Globus pallidus (tissue), 1 donor: ENCODE measurements at regions not wholly inside any gene's neighbourhood (a gene's known extent, or its start where the extent isn't known, plus 50 kb on each side); places are given as distances from the start of the nearest gene placed in this dataset.
"Not testable (repeated sequence)": the region's sequence is repeated elsewhere in the genome, so short reads cannot be mapped to it uniquely, and the experiment has no call there.

ENCODE experiments used
- DNase-seq: peaks from one replicate; pipeline ENCODE4 v3.0.0-alpha.2; 2015; ENCODE audit warnings: low spot score

DNA sequence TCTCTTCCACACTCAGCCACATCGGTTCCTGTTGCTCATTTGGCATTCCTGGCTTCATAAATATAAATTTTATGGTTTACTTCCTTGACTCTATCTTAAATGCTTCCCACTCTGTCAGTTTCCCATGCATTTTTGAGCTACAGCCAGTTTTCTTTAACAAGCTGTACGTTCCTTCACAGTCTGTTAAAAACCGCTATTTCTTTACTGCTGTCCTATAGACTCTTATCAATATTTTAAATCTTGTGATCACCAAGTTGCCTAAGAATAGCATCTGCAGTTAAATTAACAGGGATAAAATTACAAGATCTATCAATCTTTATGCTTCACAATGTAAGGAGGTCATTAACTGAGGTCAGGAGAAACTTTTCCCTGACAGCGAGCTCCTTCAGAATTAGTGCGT lies 103.1 kb upstream of the RHOBTB1 start:
- DNase-seq, result no peak

DNA sequence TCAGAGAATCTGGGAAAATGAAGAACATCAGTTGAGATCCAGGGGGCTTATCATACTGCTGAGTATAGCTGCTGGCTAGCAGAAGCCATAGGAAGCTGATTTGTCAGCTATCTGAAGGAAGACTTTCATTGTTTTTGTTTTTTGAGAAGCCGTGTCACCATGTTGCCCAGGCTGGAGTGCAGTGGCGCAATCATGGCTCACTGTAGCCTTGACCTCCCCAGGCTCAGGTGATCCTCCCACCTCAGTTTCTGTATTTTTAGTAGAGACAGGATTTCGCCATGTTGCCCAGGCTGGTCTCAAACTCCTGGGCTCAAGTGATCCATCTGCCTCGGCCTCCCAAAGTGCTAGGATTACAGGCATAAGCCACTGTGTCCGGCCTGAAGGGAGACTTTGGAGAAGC lies 101.5 kb upstream of the RHOBTB1 start:
- not testable (repeated sequence) for DNase-seq

DNA sequence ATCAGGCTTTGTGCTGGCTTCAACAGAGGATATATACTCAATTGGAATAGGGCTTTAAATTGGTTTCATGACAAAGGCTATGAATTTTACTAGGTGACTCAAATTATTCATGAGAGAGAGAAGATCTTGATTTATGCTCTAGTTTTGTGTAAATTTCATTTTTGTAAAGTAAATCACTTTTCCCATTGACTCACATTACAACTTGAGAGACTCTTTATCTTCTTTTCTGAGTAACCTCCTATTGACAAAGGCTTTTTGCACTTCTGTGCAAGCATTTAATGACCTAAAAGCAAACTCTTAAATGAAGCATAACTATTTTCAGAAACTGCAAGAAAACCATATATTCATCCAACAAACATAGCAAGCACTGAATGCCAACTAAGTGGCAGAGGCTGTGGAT lies 98.5 kb upstream of the RHOBTB1 start:
- DNase-seq, result no peak

DNA sequence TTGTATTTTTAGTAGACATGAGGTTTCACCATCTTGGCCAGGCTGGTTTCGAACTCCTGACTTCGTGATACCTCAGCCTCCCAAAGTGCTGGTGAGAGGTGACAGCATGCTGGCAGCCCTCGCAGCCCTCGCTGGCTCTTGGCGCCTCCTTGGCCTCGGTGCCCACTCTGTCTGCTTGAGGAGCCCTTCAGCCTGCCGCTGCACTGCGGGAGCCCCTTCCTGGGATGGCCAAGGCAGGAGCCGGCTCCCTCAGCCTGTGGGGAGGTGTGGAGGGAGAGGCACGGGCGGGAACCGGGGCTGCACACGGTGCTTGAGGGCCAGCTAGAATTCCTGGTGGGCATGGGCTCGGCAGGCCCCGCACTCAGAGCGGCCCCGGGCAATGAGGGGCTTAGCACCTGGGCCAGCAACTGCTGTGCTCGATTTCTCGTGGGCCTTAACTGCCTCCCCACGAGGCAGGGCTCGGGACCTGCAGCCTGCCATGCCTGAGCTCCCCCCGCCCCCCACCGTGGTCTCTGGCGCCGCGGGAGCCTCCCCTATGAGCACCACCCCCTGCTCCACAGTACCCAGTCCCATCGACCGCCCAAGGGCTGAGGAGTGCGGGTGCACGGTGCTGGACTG lies 96.5 kb upstream of the RHOBTB1 start:
- DNase-seq, result no peak

DNA sequence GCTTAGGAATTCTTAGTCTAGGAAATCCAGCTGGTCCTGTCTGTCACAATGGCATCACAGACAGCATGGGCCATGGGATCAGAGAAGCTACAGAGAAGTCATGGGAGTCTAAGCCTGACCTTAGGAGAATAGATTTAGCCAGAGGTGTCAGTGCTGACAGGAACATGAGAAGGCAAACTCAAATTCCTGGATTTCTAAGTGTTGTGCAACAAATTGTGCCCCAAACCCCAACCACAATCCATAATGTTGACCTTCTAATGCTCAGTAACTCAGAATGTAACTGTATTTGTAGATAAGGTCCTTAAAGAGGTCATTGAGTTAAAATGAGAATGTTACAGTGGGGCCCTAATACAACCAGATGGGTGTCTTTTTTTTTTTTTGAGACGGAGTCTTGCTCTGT lies 95.9 kb upstream of the RHOBTB1 start:
- DNase-seq, result no peak

DNA sequence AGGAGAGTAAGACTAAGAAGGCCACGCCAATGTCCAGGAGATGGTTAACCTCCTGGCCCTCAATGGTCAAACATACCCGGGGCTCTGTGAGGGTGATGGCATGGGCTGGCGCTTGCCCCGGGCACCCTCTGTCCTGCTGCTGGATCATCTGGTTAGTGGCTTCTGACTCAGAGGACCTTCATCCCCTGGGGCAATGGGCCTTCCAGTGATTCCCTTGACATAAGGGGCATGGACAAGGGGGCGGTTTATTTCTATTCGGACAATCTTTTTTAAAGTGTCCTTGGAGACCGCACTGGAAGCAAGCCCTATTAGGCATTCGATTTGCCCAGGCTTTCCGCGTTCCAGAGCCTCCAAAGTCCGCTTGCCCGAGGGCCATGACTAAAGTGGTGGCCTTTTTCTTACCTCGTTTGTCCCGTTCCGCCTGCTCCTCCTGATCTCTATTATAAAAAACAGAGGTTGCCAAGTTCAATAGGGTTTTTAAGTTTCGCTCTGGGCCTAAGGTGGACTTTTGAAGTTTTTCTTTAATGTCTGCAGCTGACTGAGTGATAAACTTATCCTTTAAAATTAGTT lies 93.4 kb upstream of the RHOBTB1 start:
- DNase-seq, result not testable (repeated sequence)

DNA sequence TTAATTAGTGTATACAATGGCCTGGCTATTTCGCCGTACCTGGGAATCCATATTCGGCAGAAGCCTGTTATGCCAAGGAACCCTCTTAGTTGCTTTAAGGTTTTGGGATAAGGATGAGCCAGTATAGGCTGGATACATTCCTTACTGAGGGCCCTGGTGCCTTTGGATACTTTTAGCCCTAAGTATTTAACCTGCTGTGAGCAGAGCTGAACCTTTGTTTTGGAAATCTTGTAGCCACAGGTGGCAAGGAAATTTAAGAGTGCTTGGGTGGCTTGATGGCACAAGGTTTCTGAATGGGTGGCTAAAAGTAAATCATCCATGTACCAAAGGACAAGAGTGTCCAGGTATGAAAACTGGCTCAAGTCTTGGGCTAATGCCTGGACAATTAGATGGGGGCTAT lies 92.2 kb upstream of the RHOBTB1 start:
- DNase-seq, result not testable (repeated sequence)

DNA sequence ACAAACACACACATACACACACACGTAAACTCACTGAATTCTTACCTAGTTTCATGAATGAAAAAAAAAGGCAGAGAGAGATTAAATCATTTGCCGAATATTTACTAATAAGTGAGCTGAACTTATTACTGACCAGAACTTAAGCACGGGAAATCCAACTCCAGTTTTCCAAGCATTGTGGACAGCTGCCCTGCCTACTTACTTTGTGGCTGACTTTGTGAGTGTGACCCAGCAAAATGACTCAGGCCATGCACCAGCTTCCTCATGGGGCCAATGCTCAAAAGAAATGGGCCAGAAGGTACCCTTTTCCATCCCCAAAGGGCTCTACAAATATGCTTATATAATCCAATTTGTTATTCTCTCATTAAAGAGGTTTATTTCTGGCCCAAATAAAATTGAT lies 87.4 kb upstream of the RHOBTB1 start:
- no peak for DNase-seq

DNA sequence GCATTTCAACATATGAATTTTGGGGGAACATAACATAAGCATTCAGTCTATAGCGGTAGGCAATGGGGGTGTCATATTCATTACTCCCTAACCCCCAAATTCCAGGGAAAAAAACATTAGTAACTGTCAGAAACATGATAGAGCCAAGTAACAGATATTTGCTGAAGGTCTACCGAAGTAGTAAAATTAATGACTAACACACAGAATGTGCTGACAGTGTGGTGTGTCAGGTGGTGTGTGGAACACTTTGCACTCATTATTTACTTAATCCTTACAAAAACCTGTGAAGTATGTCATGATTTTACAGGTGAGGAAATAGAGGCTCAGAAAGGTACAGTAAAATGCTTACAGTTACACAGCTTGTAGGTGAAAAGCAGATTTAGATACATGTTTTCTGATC lies 85.4 kb upstream of the RHOBTB1 start:
- no peak for DNase-seq

DNA sequence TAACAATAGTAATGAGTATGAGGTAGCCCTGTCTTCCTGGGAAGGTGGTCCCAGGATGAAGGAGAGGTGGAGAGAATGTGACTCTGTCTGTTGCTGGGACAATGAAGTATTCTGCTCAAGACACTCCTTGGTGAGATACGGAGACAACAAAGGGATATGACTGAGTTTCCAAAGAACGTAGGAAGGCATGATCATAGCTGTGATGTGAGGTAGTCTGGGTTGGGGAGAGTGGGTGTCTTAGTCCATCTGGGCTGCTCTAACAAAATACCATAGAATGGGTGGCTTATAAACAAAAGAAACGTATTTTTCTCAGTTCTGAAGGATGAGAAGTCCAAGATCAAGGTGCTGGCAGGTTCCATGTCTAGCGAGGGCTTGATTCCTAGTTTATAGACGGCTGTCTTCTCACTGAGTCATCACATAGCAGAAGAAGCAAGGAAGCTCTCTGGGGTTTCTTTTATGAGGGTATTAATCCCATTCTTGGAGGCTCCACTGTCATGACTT lies 84.9 kb upstream of the RHOBTB1 start:
- DNase-seq, result no peak

DNA sequence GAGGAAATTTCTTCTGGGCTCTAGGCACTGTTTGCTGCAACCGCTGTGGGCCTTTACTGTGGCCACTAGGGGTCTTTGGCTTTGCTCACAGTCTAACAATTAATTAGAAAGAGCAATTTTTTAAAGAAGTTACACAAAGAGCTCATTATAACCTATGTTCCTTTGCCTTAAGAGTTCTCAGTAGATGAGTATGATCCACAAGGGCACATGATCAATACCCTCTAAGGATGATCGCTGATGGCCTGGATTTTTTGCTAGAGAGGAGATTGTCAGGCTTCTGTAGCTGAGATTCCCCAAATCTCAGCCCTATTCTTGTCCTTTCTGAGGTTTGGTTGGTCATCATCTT lies 80.8 kb upstream of the RHOBTB1 start:
- peak; percentile 76 for DNase-seq

DNA sequence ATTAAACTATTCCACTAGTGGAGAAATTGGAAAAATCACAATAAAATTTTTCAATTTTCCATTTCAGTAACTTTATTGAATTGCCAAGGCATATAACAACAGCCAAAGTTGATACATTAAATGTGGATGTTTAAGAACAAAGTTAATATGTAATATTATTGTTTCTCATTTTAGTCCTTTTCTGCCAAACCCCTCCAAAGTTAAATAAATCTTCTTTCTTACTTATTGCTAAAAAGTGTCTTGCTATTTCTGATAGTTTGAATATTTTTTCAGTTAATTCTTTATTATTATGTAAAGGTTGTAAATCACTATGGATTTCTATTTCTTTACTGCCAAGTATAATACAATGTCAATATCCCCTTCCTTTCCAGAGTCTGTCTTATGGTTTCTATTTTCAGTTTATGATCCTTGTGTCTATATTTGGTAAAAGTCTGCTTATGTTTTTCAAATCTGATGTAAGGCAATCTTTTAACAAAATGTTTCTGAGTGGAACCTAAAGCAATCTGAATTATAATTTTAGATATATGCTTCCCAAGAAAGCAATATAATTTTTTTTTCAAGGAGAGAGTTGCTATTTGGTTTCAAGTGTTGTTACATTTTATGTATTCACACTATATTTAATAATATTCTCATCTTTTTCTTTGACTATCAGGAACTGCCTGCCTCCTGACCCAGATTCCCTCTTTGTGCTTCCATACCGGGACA lies 80.3 kb upstream of the RHOBTB1 start:
- no peak for DNase-seq

DNA sequence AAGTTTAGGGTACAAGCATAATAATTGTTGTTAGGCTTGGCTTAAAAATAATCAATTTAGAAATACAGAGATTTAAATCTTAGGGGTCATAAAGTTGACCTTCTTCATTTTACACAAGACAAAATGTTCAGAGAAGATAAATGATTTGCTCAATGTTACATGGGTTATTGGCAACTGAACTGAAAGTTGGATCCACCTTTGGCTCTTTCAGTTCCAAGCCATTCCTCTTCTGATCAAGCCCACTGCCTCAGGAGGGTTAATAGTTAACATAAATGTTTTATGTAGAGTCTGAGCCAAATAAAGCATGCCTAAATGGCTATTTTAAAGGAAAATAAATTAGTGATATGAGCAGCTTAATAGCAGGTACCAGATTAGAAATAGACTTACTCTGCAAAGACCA lies 79.1 kb upstream of the RHOBTB1 start:
- peak; percentile 9 for DNase-seq

DNA sequence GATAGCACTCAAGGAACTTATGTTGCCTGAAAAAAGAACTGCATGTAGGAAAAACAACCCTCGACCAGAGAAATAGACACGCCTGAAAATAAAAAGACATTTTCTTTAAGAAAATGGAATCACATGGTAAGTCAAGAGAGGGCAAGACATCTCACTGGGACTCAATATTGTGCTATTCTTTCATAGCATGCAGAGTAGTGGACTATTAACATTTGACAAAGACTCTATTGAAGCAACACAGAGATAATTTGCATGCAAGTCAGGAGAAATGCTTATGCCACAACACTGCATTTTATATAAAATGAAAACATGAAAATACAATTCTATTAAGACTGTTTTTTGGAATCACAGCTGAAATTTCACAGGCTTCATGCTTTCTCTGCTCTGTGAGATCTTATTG lies 77.9 kb upstream of the RHOBTB1 start:
- DNase-seq, result peak; percentile 85

DNA sequence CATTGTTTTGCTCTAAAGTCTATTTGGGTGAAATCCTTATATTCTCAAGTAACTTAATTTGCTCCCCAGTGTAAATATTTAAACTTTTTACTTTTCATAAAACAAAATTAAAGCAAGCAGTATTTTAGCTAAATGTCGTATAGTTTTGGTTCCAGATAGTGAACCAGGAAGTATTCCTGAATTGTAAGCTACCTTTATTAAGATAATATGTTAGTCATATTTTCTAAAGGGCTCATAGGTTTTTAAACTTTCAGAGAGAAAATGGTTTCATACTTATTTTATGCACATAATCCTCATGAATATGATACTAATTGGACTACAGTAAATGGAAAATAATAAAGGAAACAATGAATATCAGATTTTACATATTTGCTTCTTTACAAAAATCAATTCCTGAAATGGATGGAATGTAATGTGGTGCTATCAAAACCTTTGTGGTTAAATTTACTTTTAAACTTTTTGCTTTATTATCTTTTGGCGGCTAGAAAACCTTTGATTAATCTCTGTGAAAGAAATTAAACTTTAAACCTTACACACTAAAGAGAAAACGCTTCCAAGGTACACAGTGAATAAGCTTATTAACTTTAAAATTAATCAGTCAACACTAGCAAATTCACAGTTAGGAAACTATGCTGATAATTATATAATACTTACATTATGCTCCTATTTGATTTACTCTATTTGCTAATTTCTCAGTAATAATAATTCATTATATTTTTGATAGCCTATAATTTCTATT lies 76.6 kb upstream of the RHOBTB1 start:
- no peak for DNase-seq

DNA sequence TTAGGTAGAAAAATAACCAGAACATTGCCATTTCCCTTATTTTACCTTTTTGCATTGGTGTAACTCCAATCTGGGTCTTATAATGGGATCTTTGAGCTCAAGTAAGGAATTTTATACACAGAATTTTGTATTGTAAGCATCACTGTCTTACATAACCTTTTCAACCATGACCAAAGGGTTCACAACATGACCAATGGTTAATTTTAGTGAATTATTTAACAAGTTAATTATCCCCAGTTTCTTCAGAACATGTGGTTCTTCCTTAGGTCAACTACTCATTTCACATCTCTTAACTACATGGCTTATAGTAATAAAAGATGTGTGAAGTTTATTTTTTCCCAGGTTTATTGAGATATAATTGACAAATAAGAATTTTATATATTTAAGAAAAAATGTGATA lies 74.2 kb upstream of the RHOBTB1 start:
- no peak for DNase-seq

DNA sequence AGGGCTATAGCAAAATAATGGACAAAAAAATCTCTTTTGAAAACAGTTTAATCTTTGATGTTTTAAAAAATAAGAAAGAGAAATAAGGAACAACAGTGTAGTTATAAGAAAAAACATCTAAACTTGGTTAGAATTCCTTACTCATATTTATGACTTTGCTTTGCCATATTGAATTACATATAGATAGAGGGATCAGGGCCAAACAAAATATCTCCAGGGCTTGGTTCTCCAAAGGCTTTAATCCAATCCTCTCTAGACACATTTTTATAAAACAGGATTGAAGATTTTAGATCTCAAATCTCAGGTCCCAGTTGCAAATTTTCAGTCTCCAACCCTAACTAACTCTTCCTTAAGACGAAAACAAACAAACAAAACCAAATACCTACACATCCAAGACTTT lies 72.6 kb upstream of the RHOBTB1 start:
- DNase-seq, result no peak

DNA sequence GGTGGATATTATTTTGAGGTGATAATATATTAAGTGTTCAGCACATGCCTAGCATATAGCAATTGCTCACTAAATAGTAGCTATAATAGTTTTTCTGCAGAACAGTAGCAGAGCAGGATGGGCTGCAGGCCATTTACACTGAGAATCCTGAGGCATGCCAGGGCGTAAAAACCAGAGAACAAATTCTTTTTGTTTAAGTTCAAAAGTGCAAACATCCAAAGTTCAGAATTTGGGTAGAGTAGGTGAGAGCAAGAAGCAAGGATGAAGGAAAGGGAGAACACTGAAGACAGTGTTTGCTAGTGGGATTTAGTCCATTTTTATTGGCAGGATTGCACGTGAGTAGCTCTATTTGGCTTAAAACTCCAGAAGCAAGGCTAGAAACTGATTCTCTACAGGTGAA lies 72.0 kb upstream of the RHOBTB1 start:
- no peak for DNase-seq

DNA sequence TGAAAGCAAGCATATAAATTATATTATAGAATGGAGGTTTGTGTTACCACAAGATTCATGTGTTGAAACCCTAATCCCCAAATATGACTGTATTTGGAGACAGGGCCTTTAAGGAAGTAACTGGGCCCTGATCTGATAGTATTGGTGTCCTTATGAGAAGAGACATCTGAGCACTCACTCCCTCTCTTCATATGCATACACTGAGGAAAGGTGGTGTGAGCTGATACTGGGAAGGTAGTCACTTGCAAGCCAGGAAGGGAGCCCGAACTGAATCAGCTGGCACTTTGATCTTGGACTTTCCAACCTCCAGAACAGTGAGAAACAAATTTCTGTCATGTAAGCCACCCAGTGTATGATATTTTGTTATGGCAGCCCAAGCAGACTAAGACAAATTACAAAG lies 66.9 kb upstream of the RHOBTB1 start:
- DNase-seq, result no peak

DNA sequence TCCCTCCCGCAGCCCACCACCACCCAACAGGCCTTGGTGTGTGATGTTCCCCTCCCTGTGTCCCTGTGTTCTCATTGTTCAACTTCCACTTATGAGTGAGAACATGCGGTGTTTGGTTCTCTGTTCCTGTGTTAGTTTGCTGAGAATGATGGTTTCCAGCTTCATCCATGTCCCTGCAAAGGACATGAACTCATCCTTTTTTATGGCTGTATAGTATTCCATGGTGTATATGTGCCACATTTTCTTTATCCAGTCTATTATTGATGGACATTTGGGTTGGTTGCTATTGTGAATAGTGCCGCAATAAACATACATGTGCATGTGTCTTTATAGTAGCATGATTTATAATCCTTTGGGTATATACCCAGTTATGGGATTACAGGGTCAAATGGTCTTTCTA lies 59.1 kb upstream of the RHOBTB1 start:
- not testable (repeated sequence) for DNase-seq

DNA sequence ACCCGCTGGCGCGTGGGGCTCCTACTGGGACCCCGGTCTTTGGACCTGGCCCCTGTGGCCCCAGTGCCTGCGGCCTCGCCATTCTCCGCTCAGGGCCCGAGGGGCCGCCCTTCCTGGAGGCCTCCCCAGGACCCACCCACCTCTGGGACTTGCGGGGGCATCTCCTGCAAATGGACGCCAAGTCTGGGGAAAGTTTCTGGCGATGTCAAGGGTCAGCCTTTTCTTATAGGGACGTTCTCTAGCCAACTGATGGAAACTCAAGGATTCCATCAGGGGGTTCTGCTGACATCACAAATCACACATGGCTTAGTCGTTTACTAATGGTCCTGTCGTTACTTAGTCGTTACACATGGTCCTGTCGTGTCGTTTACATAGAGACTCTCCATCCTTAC lies 57.7 kb upstream of the RHOBTB1 start:
- no peak for DNase-seq

DNA sequence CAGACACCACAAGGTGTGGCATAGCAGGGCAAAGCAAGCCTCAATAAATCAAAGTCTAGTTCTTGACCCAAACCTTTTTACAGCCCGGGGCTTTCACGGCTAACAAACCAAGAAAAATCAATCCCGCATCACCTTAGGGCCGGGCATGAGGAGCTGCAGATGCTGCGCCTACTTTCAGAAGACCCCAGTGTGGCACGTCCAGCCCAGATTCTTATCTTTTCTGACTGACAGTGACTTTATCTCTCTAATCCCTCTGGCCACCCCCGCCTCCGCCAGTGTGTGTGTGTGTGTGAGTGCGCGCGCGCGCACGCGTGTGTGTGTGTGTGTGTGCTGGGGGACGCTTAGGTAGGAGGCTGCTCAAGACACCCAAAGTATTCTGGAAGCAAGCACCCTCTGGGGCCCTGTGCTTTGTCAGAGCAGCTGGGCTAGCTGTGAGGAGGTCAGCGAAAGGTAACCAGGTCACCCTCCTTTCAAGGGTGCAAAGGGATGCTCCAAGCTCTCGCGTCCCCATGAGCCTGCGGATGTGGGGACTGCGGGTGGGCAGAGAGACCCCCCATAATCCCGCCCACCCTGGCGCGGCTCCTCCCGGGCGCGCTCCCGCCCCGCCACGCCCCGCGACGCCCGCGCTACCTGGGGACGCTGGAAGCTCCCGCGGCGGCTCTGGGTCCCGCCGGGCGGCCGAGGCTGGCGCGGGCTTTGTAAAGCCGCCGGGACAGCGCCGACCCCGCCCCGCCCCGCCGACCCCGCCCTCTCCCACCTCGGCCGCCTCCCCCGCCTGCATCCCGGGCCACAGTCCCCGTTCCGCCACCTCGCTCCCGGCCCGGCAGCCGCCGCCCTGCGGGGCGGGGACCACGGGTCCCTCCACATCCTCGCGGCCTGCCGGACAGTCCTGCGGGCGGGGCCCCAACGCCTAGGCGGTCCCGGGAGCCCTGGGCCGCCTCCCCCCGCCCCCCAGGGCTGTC lies 57.1 kb upstream of the RHOBTB1 start:
- DNase-seq, result peak; percentile 66
